ENCODE measurements at regions not wholly inside any gene's neighbourhood (a gene's known extent, or its start where the extent isn't known, plus 50 kb on each side); places are given as distances from the start of the nearest gene placed in this dataset.

GRCh38 chr18:27276886-27277285, 91.8 kb upstream of the CHST9 start:
- Histone ChIP-seq H4K20me1 (ENCODE audit: insufficient read depth) (no peaks in the 10 kb centered on the region), H3K4me3 (replicated peaks in 1 of 2; ENCODE audit: low read depth in 1 of 2, low read length in 2 of 2) (no peak overlapping the region), H3K79me2 (ENCODE audit: insufficient read depth, low read length) (no peaks in the 10 kb centered on the region), H3K9me3 (ENCODE audit: control insufficient read depth in 1 of 2, insufficient read depth in 1 of 2, low read depth in 1 of 2, low read length in 2 of 2) (no peaks in the 10 kb centered on the region), H3K4me1 (ENCODE audit: control insufficient read depth in 1 of 2, insufficient read depth in 2 of 2, low read length in 2 of 2) (no peaks in the 10 kb centered on the region), H3K9me2 (ENCODE audit: insufficient read depth) (no peaks in the 10 kb centered on the region), H2AFZ (ENCODE audit: low read depth, low read length, poor library complexity, severe bottlenecking) (no peak overlapping the region), H3K27me3 (ENCODE audit: insufficient read depth, low read length) (no peaks in the 10 kb centered on the region), H3K9ac (ENCODE audit: low read length) (no peak overlapping the region), H3K36me3 (ENCODE audit: control insufficient read depth in 1 of 2, insufficient read depth in 2 of 2, low read length in 2 of 2) (no peaks in the 10 kb centered on the region), H3K27ac (ENCODE audit: low read depth, low read length) (no peak overlapping the region), H3K4me2 (ENCODE audit: low read length) (no peak overlapping the region)
- ChIA-PET RAD21 (ENCODE audit: low non-redundant PET in 1 of 2, low total read pairs in 2 of 2, uncharacterized antibody in 2 of 2, unreplicated experiment in 2 of 2) (no interaction called here), CTCF (no interaction called here), POLR2A (no interaction called here)
- DNase-seq (ENCODE audit: low read depth, low spot score) (no peak), ATAC-seq (no peak)
- intact Hi-C loops (cut with micrococcal nuclease): no loop called here
- no TSS peak for BruUV-seq (replicated peaks)
- TF ChIP-seq MAX (IDR thresholded peaks at IDR 0.05) (no peak), YY1 (IDR thresholded peaks at IDR 0.05; ENCODE audit: extremely low read depth, insufficient replicate concordance, low read depth, low read length) (no peak), SRF (IDR thresholded peaks at IDR 0.05; ENCODE audit: low read depth) (no peak), ZNF274 (IDR thresholded peaks at IDR 0.05; ENCODE audit: low read depth, low read length) (no peak), SP1 (IDR thresholded peaks at IDR 0.05; ENCODE audit: low read depth) (no peak), CEBPB (IDR thresholded peaks at IDR 0.05; ENCODE audit: low read depth) (no peak), REST (IDR thresholded peaks at IDR 0.05; ENCODE audit: low read depth) (no peak), CBX3 (IDR thresholded peaks at IDR 0.05; ENCODE audit: low read depth) (no peak), ZBTB33 (IDR thresholded peaks at IDR 0.05; ENCODE audit: extremely low read depth, insufficient replicate concordance, low read length) (no peak), SIN3A (IDR thresholded peaks at IDR 0.05; ENCODE audit: low read depth) (no peak), ATF3 (IDR thresholded peaks at IDR 0.05) (no peak), JUND (IDR thresholded peaks at IDR 0.05) (no peak), TCF7L2 (IDR thresholded peaks at IDR 0.05; ENCODE audit: borderline replicate concordance, extremely low read depth, insufficient read depth, insufficient read length) (no peak)

Measured in HCT116 (cell line).